ENCODE measurements at regions not wholly inside any gene's neighbourhood (a gene's known extent, or its start where the extent isn't known, plus 50 kb on each side); places are given as distances from the start of the nearest gene placed in this dataset.
"Not testable (repeated sequence)": the region's sequence is repeated elsewhere in the genome, so short reads cannot be mapped to it uniquely, and the experiment has no call there.

- no peak for DNase-seq (ENCODE audit: low read depth in 2 of 2, low spot score in 1 of 2)
Observed at GRCh38 chr14:55845963-55846825, 266.2 kb downstream of the KTN1 start.

DNA sequence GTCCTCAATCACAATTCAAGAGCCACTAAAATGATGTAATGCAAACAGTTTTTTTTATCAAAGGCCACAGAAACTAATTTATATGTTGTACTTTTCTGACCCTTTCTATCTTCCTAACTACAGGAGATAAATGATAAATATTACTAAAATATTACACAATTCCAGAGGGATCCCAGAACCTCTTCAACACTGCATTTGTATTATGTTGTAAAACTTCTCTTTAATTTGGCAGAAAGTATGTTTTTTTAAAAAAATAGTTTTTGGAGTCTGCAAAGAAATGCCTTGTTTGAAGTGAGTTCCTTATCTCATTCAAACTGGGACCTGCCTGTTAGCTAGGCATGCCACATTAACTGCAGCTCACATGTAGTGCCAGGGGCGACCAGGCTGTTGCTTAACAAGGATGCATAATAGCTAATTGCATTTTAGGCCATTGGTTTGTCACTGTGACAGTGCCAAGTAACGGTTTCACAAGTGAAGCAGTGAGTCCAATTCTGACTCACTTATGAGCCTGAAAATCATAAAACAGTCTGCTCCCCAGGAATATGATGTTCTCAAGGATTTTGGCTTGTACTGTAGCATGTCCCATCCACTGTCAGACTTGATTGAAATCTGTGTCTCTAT is 266.9 kb downstream of the KTN1 start:
- DNase-seq (ENCODE audit: low read depth in 2 of 2, low spot score in 1 of 2) = no peak

DNA sequence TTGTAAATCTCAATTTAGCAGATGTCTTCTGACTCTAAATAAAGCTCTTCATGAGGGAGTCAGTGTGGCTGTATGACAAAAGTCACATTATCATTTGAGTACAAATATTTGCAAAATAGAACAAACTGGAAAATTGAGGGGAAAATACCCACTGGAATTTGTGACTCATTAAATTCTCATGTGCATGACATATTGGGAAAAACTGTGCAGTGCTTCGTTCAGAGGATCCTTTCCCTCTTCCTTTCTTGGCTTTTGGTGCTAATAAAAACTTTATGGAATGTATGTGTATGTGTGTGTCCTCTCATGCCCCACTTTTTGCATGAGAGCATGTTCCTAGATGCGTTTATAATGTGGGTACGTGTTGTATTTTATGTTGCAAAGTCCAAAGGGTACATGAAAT is 267.8 kb downstream of the KTN1 start:
- DNase-seq (ENCODE audit: low read depth in 2 of 2, low spot score in 1 of 2) = no peak

GRCh38 chr14:55848964-55849363 is 269.0 kb downstream of the KTN1 start:
- no peak for DNase-seq (ENCODE audit: low read depth in 2 of 2, low spot score in 1 of 2)

DNA sequence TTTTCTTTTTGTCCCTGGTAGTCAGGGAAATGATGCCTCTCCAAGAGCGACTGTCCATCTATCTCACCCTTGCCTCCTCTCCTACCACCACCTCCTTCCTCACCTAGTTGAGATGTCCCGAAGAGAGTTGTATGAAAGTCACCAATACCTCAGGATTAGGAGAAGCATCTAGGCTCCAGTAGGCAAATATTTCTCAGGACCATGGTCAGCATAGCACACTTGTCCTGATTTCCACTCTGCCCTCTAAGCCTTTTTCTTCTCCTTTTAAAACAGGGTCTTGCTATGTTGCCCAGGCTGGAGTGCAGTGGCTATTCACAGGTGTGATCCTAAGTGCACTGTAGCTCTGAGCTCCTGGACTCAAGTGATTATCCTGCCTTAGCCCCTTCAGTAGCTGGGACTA is 268.4 kb upstream of the PELI2 start:
- DNase-seq (ENCODE audit: low read depth in 2 of 2, low spot score in 1 of 2) = no peak

DNA sequence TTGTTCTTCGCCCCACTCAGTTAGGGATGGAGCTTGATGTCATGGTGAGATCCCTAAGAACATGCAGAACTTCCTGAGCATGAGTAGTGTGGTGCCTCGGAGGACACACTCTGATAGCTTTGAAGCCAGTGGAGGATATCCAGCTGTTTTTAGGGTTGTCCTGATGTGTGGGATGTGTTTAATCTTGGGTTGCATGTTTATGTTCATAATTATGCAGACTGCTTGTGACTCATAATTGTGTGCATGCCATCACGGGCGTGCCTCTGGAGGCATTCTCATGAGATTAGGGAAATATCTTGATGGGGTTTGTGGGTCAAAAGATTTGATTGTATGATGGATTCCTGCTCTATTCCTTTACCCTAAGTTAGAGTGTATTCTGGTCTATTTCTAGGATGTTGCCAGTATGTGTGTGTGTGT is 267.4 kb upstream of the PELI2 start:
- DNase-seq (ENCODE audit: low read depth in 2 of 2, low spot score in 1 of 2) = no peak

- DNase-seq (ENCODE audit: low read depth in 2 of 2, low spot score in 1 of 2) = no peak
Observed at GRCh38 chr14:55851301-55851700, 266.9 kb upstream of the PELI2 start.

- DNase-seq (ENCODE audit: low read depth in 2 of 2, low spot score in 1 of 2) = no peak
Observed at GRCh38 chr14:55851961-55852360, 266.2 kb upstream of the PELI2 start.

DNA sequence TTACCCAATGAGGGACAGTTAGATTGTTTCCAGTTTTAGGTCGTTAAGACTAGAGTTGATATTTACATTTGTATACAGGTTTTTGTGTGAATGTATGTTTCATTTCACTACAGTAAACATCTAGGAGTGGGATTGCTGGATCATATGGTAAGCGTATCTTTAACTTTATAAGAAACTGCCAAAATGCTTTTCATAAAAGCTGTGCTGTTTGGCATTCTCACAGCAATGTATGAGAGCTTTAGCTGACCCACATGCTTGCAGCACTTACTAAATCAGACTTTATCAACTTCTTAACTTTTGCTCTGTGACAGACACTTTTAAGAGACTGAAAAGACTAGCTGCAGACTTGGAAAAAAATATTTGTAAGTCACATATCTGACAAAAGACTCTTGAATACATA is 262.5 kb upstream of the PELI2 start:
- no peak for DNase-seq (ENCODE audit: low read depth in 2 of 2, low spot score in 1 of 2)

- no peak for DNase-seq (ENCODE audit: low read depth in 2 of 2, low spot score in 1 of 2)
Observed at GRCh38 chr14:55858604-55859003, 259.6 kb upstream of the PELI2 start.

DNA sequence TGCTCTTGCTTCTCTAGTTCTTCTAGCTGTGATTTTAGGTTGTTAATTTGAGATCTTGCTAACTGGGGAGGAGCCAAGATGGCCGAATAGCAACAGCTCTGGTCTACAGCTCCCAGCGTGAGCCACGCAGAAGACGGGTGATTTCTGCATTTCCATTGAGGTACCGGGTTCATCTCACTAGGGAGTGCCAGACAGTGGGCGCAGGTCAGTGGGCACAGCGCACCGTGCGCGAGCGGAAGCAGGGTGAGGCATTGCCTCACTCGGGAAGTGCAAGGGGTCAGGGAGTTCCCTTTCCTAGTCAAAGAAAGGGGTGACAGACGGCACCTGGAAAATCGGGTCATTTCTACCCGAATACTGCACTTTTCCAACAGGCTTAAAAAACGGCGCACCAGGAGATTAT is 256.6 kb upstream of the PELI2 start:
- DNase-seq (ENCODE audit: low read depth in 2 of 2, low spot score in 1 of 2) = not testable (repeated sequence)

DNA sequence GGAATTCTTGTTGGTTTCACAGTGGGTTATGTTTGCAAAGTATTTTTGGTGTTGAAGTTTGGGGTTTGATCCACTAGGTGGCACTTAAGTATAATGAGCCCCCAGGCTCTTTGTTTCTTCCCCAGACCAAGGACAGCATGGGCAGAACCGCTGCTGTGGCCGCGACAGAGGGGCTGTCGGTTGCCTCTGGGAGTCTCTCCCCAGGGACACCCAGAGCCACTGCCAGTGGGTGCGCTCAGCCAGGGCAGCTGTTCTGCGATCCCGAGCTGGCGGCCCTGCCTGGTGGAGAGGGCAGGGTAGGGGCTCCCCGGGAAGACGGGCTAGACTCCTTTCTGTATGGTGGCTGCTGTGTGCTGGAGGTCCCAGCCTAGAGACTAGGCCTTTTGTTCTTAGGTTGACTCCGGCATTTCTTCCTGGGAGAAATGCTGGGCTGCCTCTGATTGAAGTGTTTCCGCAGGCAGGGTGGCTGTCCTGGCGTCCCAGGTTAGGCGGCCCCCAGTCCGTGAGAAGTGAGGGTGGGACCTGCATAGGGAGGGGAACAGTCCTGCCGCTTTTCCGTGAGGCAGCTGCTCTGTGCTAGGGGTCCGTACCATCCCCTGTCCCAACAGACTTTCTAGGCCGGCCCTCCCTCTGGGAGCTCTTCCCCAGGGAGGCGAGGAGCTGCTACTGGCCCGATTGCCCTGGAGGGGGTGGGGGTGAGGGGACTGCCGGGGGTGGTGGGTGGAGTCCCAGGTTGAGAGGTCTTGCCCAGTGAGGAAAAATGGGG is 253.1 kb upstream of the PELI2 start:
- DNase-seq (ENCODE audit: low read depth in 2 of 2, low spot score in 1 of 2) = no peak

DNA sequence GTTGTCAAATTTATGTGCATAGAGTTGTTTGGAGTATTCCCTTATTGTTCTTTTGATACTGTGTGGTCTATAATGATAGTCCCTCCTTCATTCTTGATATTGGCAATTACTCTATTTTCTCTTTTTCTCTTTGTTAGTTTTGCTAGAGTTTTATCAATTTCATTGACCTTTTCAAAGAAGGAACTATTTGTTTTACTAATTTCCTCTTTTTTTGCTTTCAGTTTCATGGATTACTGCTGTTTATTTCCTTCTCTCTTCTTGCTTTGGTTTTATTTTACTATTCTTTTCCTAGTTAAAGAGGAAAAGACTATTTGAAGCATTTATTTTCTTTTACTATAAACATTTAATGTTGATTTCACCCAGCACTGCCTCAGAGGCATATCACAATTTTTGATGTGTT is 250.9 kb upstream of the PELI2 start:
- DNase-seq (ENCODE audit: low read depth in 2 of 2, low spot score in 1 of 2) = no peak

DNA sequence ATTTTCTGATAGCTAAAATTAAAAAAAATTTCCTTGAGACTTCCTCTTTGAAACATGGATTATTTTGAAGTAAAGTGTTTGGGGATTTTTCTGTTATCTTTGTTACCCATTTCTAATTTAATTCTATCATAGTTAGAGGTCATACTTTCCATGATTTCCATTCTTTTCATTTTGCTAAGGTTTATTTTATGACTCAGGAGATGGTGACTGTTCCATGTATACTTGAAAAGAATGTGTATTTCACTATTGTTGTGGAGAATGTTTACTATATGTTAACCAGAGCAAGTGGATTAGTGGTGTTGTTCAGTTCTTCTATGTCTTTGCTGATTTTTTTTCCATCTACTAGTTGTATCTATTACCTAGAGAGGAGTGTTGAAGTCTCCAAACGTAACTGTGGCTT is 250.5 kb upstream of the PELI2 start:
- DNase-seq (ENCODE audit: low read depth in 2 of 2, low spot score in 1 of 2) = no peak

GRCh38 chr14:55869397-55870049 is 248.7 kb upstream of the PELI2 start:
- DNase-seq (ENCODE audit: low read depth in 2 of 2, low spot score in 1 of 2) = no peak

DNA sequence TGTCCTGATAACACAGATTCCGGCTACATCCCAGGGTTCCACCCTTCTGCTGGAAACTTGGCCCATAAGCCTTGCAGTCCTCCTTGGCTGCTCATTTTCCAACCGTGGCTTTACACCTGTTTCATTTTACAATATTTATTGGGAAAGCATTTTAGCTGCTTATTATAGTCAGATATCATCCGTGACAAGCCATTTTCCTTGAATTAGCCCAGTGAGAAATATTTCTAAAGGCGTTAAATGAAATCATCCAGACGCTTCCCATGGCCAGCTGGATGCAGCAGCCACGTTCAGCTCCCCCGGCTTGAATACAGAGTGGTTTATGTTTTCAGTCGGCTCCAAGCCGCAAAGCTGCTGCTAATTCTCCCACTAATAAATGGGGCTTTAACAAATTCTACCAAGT is 245.0 kb upstream of the PELI2 start:
- DNase-seq (ENCODE audit: low read depth in 2 of 2, low spot score in 1 of 2) = no peak

- no peak for DNase-seq (ENCODE audit: low read depth in 2 of 2, low spot score in 1 of 2)
Observed at GRCh38 chr14:55874785-55875184, 243.4 kb upstream of the PELI2 start.

GRCh38 chr14:55877942-55878341 is 240.3 kb upstream of the PELI2 start:
- DNase-seq (ENCODE audit: low read depth in 2 of 2, low spot score in 1 of 2) = no peak

DNA sequence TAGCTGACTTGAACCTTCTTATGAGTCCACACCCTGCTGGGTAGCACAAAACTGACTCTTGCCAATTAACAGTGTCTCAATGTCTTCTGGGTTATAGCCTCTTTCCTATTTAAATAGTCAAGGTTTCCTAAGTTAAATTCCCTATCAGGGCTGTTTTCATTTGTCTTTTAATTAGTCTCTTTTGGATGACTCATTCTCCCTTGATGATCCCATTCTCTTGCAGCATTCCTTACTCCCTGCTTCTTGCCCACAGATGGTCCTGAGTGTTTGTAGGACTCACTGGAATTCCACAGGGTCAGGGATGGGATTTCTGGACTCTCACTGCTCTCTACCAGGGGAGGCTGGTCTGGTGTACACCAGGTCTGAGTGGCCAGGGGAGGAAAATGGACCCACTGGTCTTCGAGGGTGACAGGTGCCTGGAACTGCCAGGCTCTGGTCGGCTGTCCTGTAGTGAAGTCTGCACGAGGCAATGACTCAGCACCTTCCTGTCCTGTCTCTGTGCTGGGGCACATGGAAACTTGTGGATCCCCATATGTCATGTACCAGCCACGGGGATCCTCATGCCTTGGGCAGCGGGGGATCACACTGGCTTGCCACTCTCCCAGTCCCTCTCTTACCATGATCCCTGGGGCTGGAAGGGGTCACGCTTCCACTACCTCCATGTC is 236.5 kb upstream of the PELI2 start:
- no peak for DNase-seq (ENCODE audit: low read depth in 2 of 2, low spot score in 1 of 2)

DNA sequence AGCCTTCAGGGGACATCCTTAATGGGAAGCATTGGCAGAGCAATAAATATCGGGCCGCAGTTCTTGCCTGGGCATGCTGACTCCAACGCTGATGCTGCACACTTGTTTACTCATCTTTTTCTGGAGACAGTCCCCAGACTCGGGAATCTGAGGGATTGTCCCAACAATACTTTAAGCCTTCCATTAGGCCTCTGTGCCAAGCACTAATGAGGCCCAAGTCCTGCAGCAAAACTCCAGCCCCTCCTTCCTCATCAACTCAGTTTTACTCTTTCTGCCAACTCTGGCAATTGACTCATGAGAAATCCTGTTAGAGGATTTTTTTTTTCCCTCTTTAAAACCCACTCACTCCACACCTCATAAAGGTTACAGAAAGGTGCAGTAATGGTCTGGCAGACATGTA is 233.4 kb upstream of the PELI2 start:
- DNase-seq (ENCODE audit: low read depth in 2 of 2, low spot score in 1 of 2) = no peak

DNA sequence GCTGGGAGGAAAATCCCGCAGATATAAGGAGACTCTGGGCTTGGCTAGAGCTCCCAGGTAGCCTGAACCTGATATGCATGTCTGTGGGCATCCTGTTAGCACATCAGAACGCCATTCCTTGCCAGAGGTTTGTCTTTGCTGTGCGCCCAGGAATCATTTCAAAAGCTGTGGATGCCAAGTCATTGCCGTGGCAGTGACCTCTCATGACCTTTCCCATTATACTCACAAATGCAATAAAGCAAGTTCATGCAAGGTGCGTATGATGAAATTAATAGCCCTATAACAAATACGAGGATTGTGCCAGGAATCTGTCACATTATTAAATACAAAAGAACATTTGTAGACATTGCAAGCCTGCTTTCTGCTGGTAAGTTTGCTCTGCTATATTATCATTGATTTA is 229.1 kb upstream of the PELI2 start:
- DNase-seq (ENCODE audit: low read depth in 2 of 2, low spot score in 1 of 2) = no peak

Measured in stimulated activated CD8-positive, alpha-beta memory T cell treated with anti-CD3 and anti-CD28 coated beads, Interleukin-4, amount 100 ng/mL, for 4 hours (primary cell).